ENCODE measurements at regions not wholly inside any gene's neighbourhood (a gene's known extent, or its start where the extent isn't known, plus 50 kb on each side); places are given as distances from the start of the nearest gene placed in this dataset.

- TF ChIP-seq CTCF (IDR thresholded peaks at IDR 0.05) (no peak), POLR2AphosphoS5 (IDR thresholded peaks at IDR 0.05) (no peak)
Observed at GRCh38 chr9:135211524-135211890, 124.0 kb downstream of the OLFM1 start.

All from stomach (tissue), 4 donors.